Putamen (tissue), 1 donor: ENCODE measurements at regions not wholly inside any gene's neighbourhood (a gene's known extent, or its start where the extent isn't known, plus 50 kb on each side); places are given as distances from the start of the nearest gene placed in this dataset.
"Not testable (repeated sequence)": the region's sequence is repeated elsewhere in the genome, so short reads cannot be mapped to it uniquely, and the experiment has no call there.

Experiments used
- DNase-seq: peaks from one replicate; pipeline ENCODE4 v3.0.0-alpha.2; 2016; ENCODE audit warnings: low spot score

GRCh38 chr6:112401083-112401482 is 54.0 kb downstream of the RFPL4B start:
- DNase-seq = no peak

GRCh38 chr6:112407101-112407590 is 60.0 kb downstream of the RFPL4B start:
- DNase-seq = no peak

GRCh38 chr6:112408522-112408921 is 61.4 kb downstream of the RFPL4B start:
- DNase-seq = no peak

GRCh38 chr6:112409311-112409710 is 62.2 kb downstream of the RFPL4B start:
- DNase-seq = no peak

GRCh38 chr6:112413780-112414179 is 66.7 kb downstream of the RFPL4B start:
- DNase-seq = no peak

GRCh38 chr6:112415366-112415765 is 68.2 kb downstream of the RFPL4B start:
- no peak for DNase-seq

- no peak for DNase-seq
These were observed 69.7 kb downstream of the RFPL4B start for GRCh38 chr6:112416866-112417265.

- DNase-seq = not testable (repeated sequence)
These were observed 79.9 kb downstream of the RFPL4B start for GRCh38 chr6:112427011-112427410.

GRCh38 chr6:112427499-112427898 is 80.4 kb downstream of the RFPL4B start:
- DNase-seq = no peak

- no peak for DNase-seq
These were observed 81.3 kb downstream of the RFPL4B start for GRCh38 chr6:112428477-112428876.

- no peak for DNase-seq
These were observed 82.1 kb downstream of the RFPL4B start for GRCh38 chr6:112429226-112429625.

- no peak for DNase-seq
These were observed 84.7 kb downstream of the RFPL4B start for GRCh38 chr6:112431803-112432202.

GRCh38 chr6:112432853-112433252 is 85.7 kb downstream of the RFPL4B start:
- DNase-seq = no peak

GRCh38 chr6:112433457-112433856 is 86.3 kb downstream of the RFPL4B start:
- no peak for DNase-seq

- DNase-seq = no peak
These were observed 87.8 kb downstream of the RFPL4B start for GRCh38 chr6:112434896-112435435.

GRCh38 chr6:112437058-112437457 is 89.9 kb downstream of the RFPL4B start:
- DNase-seq = no peak

GRCh38 chr6:112439010-112439409 is 91.9 kb downstream of the RFPL4B start:
- no peak for DNase-seq

- DNase-seq = no peak
These were observed 92.3 kb downstream of the RFPL4B start for GRCh38 chr6:112439432-112439831.

GRCh38 chr6:112441607-112442006 is 94.5 kb downstream of the RFPL4B start:
- no peak for DNase-seq

- DNase-seq = peak; percentile 22
These were observed 96.3 kb downstream of the RFPL4B start for GRCh38 chr6:112443179-112444065.

- not testable (repeated sequence) for DNase-seq
These were observed 101.7 kb downstream of the RFPL4B start for GRCh38 chr6:112448786-112449185.

- no peak for DNase-seq
These were observed 103.5 kb downstream of the RFPL4B start for GRCh38 chr6:112450663-112451062.

- no peak for DNase-seq
These were observed 110.8 kb downstream of the RFPL4B start for GRCh38 chr6:112457886-112458285.
